Rectal smooth muscle tissue (tissue), 1 donor: ENCODE measurements at regions not wholly inside any gene's neighbourhood (a gene's known extent, or its start where the extent isn't known, plus 50 kb on each side); places are given as distances from the start of the nearest gene placed in this dataset.

Source experiments
- H3K27ac ChIP-seq: one replicate; pipeline ENCODE4 v1.7.0; 2013; ENCODE audit warnings: low read depth, low read length, inconsistent platforms
- H3K27me3 ChIP-seq: one replicate; pipeline ENCODE4 v1.7.0; 2013; ENCODE audit warnings: low read length; ENCODE audit not compliant: control insufficient read depth, insufficient read depth
- H3K36me3 ChIP-seq: one replicate; pipeline ENCODE4 v1.7.0; 2013; ENCODE audit warnings: low read length; ENCODE audit not compliant: control insufficient read depth, insufficient read depth
- H3K4me1 ChIP-seq: one replicate; pipeline ENCODE4 v1.7.0; 2013; ENCODE audit warnings: low read length; ENCODE audit not compliant: control insufficient read depth, insufficient read depth
- H3K4me3 ChIP-seq: one replicate; pipeline ENCODE4 v1.7.0; 2013; ENCODE audit warnings: low read length
- H3K9ac ChIP-seq: one replicate; pipeline ENCODE4 v1.7.0; 2013; ENCODE audit warnings: low read length

DNA sequence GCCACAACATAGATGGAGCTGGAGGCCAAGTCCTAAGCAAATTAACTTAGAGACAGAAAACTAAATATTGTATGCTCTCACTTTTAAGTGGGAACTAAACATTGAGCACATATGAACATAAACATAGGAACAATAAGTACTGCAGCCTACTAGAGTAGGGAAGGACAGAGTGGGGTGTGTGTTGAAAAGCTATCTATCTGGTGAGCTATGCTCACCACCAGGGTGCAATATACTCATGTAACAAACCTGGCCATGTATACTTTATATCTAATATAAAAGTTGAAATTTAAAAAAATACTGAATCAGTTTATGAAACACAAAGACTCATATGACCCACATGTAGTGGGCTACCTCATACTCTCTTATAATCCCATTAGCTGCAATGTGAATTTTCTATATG is 1305.0 kb downstream of the LRFN5 start:
- H3K9ac ChIP-seq: no peak overlapping the region
- H3K4me3 ChIP-seq: no peak overlapping the region
- H3K27ac ChIP-seq: no peak overlapping the region
- no peaks in the 10 kb centered on the region for H3K27me3 ChIP-seq
- no peaks in the 10 kb centered on the region for H3K4me1 ChIP-seq
- H3K36me3 ChIP-seq: no peaks in the 10 kb centered on the region

DNA sequence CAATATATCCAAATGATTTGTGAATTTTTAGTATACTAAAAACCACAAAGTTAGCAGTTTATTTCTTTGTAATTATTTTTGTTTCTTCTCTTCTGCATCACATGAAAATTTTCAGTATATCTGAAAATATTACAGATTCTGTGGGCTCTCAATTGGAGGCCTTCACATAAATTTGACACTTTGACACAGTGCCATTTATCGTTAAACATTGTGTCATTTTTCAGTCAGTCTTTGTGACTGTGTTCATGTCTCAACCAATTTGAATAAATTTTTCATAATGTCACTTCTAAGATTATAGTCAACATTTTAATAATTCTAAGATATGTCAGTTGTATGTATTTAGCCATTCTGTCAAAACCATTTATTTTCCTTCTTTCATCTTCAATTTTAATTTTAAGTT is 1303.0 kb downstream of the LRFN5 start:
- H3K27ac ChIP-seq: no peak overlapping the region
- H3K4me1 ChIP-seq: no peaks in the 10 kb centered on the region
- no peaks in the 10 kb centered on the region for H3K27me3 ChIP-seq
- no peaks in the 10 kb centered on the region for H3K36me3 ChIP-seq
- H3K4me3 ChIP-seq: no peak overlapping the region
- H3K9ac ChIP-seq: no peak overlapping the region

DNA sequence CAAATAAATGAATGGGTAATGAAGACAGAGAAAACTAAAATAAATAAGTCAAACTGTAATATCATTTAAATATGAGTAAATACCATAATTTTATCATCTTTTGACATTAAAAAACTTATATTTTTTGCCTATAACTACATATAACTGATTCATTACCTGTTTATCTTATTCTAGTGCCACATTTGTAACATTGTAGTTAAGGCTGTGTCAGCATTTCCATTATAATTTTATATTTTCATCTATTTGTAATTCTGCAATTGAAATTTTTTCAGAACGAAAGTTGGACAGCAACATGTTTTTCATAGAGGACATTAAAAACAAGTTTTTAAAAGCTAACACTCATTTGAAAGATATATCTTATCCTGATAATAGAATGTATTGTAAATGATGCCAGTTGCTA is 1286.5 kb downstream of the LRFN5 start:
- Histone ChIP-seq H3K27me3 (no peaks in the 10 kb centered on the region), H3K9ac (no peak overlapping the region), H3K36me3 (no peaks in the 10 kb centered on the region), H3K4me1 (no peaks in the 10 kb centered on the region), H3K27ac (no peak overlapping the region), H3K4me3 (no peak overlapping the region)

DNA sequence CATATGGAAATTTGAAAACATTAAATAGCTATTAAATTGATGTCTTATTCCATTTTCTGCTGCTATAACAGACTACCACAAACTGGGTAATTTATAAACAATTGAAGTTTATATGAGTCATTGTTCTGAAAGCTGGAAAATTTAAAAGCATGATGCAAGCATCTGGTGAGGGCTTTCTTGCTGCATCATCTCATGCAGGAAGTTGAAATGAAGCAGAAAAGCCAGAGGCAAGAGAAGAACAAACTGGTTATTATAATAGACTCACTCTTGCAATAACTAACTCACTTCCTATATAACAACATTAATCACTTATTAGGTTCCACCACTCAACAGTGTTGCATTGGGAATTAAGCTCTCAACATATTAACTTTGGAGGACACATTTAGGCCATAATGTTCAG is 1277.4 kb downstream of the LRFN5 start:
- Histone ChIP-seq H3K9ac (no peak overlapping the region), H3K27me3 (no peaks in the 10 kb centered on the region), H3K36me3 (no peaks in the 10 kb centered on the region), H3K4me3 (no peak overlapping the region), H3K27ac (no peak overlapping the region), H3K4me1 (no peaks in the 10 kb centered on the region)

GRCh38 chr14:42877716-42878115 is 1271.0 kb downstream of the LRFN5 start:
- H3K27me3 ChIP-seq: no peaks in the 10 kb centered on the region
- H3K4me3 ChIP-seq: no peak overlapping the region

DNA sequence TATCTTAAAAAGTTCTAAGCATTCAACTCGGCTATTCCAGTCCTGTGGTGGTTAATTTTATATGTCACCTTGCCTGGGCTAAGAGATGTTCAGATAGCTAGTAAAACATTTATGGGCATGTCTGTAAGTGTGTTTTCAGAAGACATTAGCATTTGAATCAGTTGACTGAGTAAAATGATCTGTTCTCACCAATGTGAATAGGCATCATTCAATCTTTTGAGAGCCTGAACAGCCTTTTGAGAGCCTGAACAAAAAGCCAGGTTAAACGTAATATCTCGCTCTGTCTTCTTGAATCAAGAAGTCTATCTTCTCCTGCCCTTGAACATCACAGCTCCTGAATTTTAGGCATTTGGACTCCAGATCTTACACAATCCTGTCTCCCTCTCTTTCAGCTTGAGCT is 1266.1 kb downstream of the LRFN5 start:
- Histone ChIP-seq H3K27me3 (no peaks in the 10 kb centered on the region), H3K9ac (no peak overlapping the region), H3K27ac (no peak overlapping the region), H3K4me3 (no peak overlapping the region), H3K36me3 (no peaks in the 10 kb centered on the region), H3K4me1 (no peaks in the 10 kb centered on the region)

More at GRCh38 chr14:42877716-42878115, 1271.0 kb downstream of the LRFN5 start:
- Histone ChIP-seq H3K9ac (no peak overlapping the region), H3K36me3 (no peaks in the 10 kb centered on the region), H3K27ac (no peak overlapping the region), H3K4me1 (no peaks in the 10 kb centered on the region)

GRCh38 chr14:42869681-42870080 is 1263.0 kb downstream of the LRFN5 start:
- Histone ChIP-seq H3K27me3 (no peaks in the 10 kb centered on the region), H3K27ac (no peak overlapping the region), H3K4me1 (no peaks in the 10 kb centered on the region), H3K9ac (no peak overlapping the region), H3K4me3 (no peak overlapping the region), H3K36me3 (no peaks in the 10 kb centered on the region)

GRCh38 chr14:42862114-42862513 is 1255.4 kb downstream of the LRFN5 start:
- Histone ChIP-seq H3K27ac (no peak overlapping the region), H3K27me3 (no peaks in the 10 kb centered on the region), H3K9ac (no peak overlapping the region), H3K36me3 (no peaks in the 10 kb centered on the region), H3K4me1 (no peaks in the 10 kb centered on the region), H3K4me3 (no peak overlapping the region)

DNA sequence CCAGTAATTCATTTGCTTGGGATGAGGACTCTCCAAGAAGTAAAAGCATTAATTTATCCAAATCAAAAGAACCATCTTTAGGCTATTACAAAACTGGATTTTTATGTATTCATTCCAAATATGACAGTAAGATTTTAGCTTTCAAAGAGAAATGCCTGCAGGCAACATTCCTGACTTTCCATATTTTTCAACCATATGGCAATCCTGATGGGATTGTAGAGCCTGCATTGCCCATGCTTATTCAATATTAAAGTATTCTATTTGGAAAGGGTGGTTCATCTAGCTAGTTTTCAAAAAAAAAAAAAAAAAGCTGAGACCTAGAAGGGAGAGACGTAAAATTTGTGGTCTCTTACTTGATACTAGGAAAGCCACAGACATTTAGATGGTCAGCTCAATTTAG is 1253.7 kb downstream of the LRFN5 start:
- Histone ChIP-seq H3K4me1 (no peaks in the 10 kb centered on the region), H3K36me3 (no peaks in the 10 kb centered on the region), H3K27me3 (no peaks in the 10 kb centered on the region), H3K4me3 (no peak overlapping the region), H3K27ac (no peak overlapping the region), H3K9ac (no peak overlapping the region)

DNA sequence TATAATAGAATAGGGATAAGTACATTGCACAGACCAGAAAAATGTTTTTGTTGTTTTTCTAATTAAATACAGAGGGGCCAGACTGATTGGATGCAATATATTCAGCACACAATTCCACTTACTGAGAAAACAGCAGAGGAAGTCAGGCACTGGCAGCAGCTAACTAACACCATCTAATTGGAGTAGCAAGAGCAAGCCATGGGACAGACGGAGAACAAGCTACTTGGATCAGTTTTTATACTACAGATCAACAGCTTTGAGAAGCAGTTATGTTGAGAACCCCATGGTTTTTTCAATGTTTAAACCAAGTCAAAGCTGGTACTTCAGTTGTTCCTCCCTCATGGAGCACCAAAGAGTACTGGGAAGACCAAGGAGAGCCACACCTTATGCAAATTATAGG is 1249.4 kb downstream of the LRFN5 start:
- no peak overlapping the region for H3K27ac ChIP-seq

GRCh38 chr14:42855085-42855484 is 1248.4 kb downstream of the LRFN5 start:
- H3K36me3 ChIP-seq: no peaks in the 10 kb centered on the region
- H3K4me3 ChIP-seq: no peak overlapping the region
- H3K27ac ChIP-seq: no peak overlapping the region
- H3K27me3 ChIP-seq: no peaks in the 10 kb centered on the region
- H3K4me1 ChIP-seq: no peaks in the 10 kb centered on the region
- no peak overlapping the region for H3K9ac ChIP-seq

More for the DNA sequence above, 1249.4 kb downstream of the LRFN5 start:
- H3K4me1 ChIP-seq: no peaks in the 10 kb centered on the region
- H3K36me3 ChIP-seq: no peaks in the 10 kb centered on the region
- H3K9ac ChIP-seq: no peak overlapping the region
- no peak overlapping the region for H3K4me3 ChIP-seq
- H3K27me3 ChIP-seq: no peaks in the 10 kb centered on the region

- Histone ChIP-seq H3K27ac (no peak overlapping the region), H3K4me1 (no peaks in the 10 kb centered on the region), H3K36me3 (no peaks in the 10 kb centered on the region), H3K4me3 (no peak overlapping the region), H3K9ac (no peak overlapping the region), H3K27me3 (no peaks in the 10 kb centered on the region)
Observed at GRCh38 chr14:42854061-42854460, 1247.4 kb downstream of the LRFN5 start.

DNA sequence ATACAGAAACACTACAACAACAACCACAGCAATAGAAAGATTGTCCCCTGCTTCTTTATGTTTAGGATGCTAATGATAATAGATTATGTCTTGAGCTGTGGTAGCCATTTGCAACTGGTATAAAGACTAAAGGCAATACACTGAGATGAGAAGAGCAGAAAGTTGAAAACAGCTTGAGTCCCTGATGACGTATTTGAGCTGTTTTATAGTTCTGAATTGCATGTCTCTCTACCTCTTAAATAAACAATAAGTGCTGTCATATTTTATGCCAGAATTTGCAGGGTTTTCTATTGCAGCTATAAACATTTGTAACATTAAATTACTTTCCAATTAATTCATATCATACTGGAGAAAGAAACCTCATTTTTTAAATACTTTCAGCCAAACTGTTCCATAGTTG is 1242.0 kb downstream of the LRFN5 start:
- no peaks in the 10 kb centered on the region for H3K4me1 ChIP-seq
- H3K27me3 ChIP-seq: no peaks in the 10 kb centered on the region
- H3K27ac ChIP-seq: no peak overlapping the region
- no peaks in the 10 kb centered on the region for H3K36me3 ChIP-seq
- H3K4me3 ChIP-seq: no peak overlapping the region
- H3K9ac ChIP-seq: no peak overlapping the region
